Testis (tissue), 2 donors: ENCODE measurements at regions not wholly inside any gene's neighbourhood (a gene's known extent, or its start where the extent isn't known, plus 50 kb on each side); places are given as distances from the start of the nearest gene placed in this dataset.

Experiments used
- DNase-seq: peaks from one replicate; pipeline ENCODE4 v3.0.0-alpha.2; 2019
- H3K27ac ChIP-seq, 2 donors: fragments of 200-600 bp; sonication (generic); one replicate each; pipeline ENCODE4 v1.5.1; 2019
- H3K27me3 ChIP-seq: fragments of 200-600 bp; sonication (generic); one replicate; pipeline ENCODE4 v1.5.1; 2019
- H3K36me3 ChIP-seq: fragments of 200-600 bp; sonication (generic); one replicate; pipeline ENCODE4 v1.5.1; 2017; ENCODE audit warnings: low read depth; ENCODE audit errors: missing control alignments
- H3K4me1 ChIP-seq: fragments of 200-600 bp; sonication (generic); one replicate; pipeline ENCODE4 v1.5.1; 2019
- H3K4me3 ChIP-seq, 2 donors: fragments of 200-600 bp; sonication (generic); one replicate each; pipeline ENCODE4 v1.5.1; 2017 to 2019
- H3K9me3 ChIP-seq: fragments of 200-600 bp; sonication (generic); one replicate; pipeline ENCODE4 v1.5.1; 2017
- POLR2A ChIP-seq: fragments of 450-650 bp; IDR thresholded peaks from one replicate; pipeline ENCODE4 v1.6.1; 2017; ENCODE audit warnings: antibody characterized with exemption, mild to moderate bottlenecking, moderate library complexity
- WGBS, 2 donors: methylation state at CpG; one replicate each; pipeline ENCODE4 v1.1.5; 2018; 5-methylcytosine and 5-hydroxymethylcytosine counted together
- intact Hi-C: fragments of 100-400 bp; cut with DNase I; formaldehyde crosslinking; loops from one replicate; pipeline ENCODE4 v1.15.1; 2023; ENCODE audit warnings: low total_unique reads
- TF ChIP-seq, protein P1 (sequence below), 3 experiments: fragments of 450-650 bp in 2 of 3; fragments of 200-600 bp in 1 of 3; sonication (generic) in 1 of 3; IDR thresholded peaks; one replicate each; pipeline ENCODE4 v1.5.1; 2016 to 2019; ENCODE audit warnings: antibody characterized with exemption in 3 of 3, mild to moderate bottlenecking in 2 of 3, moderate library complexity in 1 of 3

DNA sequence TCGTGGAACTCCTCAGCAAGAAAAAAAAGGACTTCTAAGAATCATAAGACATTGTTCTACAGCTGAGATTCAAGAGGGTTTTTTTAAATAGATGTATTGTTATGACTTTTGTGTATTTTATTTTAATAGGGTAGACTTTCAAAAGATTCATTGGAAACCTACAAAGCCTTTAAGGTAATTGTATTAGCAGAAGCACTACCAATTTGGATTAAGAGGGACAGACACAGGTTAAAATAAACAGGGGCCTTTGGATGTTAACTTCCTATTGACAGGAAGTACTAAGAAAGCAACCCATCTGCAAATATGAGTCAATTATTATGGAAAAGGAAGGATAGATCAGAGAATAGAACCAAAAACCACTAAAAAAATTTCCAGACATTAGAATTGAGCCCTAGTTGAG lies 153.5 kb downstream of the HDGFL1 start:
- Histone ChIP-seq H3K27ac (no peak overlapping the region), H3K36me3 (no peaks in the 10 kb centered on the region), H3K4me3 (no peak overlapping the region), H3K27me3 (no peaks in the 10 kb centered on the region), H3K9me3 (no peaks in the 10 kb centered on the region), H3K4me1 (no peaks in the 10 kb centered on the region)
- 92 to 98% methylated on average over 1 of the region's 1 CpG for WGBS, 2 donors
- TF ChIP-seq, protein P1, sequence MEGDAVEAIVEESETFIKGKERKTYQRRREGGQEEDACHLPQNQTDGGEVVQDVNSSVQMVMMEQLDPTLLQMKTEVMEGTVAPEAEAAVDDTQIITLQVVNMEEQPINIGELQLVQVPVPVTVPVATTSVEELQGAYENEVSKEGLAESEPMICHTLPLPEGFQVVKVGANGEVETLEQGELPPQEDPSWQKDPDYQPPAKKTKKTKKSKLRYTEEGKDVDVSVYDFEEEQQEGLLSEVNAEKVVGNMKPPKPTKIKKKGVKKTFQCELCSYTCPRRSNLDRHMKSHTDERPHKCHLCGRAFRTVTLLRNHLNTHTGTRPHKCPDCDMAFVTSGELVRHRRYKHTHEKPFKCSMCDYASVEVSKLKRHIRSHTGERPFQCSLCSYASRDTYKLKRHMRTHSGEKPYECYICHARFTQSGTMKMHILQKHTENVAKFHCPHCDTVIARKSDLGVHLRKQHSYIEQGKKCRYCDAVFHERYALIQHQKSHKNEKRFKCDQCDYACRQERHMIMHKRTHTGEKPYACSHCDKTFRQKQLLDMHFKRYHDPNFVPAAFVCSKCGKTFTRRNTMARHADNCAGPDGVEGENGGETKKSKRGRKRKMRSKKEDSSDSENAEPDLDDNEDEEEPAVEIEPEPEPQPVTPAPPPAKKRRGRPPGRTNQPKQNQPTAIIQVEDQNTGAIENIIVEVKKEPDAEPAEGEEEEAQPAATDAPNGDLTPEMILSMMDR (IDR thresholded peaks at IDR 0.05), result no peak
- TF ChIP-seq POLR2A, result no peak
- DNase-seq, result no peak
- intact Hi-C loops, result no loop called here

DNA sequence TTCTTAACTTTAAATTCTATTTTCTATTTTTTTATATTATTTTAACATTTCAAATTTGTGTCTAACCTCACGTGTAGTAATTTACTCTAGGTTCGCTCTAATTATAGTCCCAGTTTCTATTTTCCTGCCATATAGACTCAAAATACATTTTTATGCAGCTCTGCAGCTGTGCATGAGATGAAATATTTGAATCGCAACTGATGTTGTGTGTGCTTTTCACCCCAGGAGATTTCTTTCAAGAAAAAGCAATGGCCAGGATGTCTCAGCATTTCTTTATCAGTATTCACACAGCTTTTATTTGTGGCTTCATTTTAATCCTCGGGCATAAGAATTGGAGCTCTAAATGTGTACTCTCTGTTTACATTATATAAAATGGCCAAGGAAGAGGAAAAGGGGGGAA lies 157.6 kb downstream of the HDGFL1 start:
- WGBS, 2 donors, result 65 to 67% methylated on average over 4 of the region's 4 CpGs
- TF ChIP-seq, protein P1 (IDR thresholded peaks at IDR 0.05), result no peak
- no peak for TF ChIP-seq POLR2A
- intact Hi-C loops, result no loop called here
- no peaks in the 10 kb centered on the region for H3K27me3 ChIP-seq
- H3K9me3 ChIP-seq, result no peaks in the 10 kb centered on the region
- H3K27ac ChIP-seq, result no peak overlapping the region
- no peak overlapping the region for H3K4me3 ChIP-seq
- DNase-seq, result no peak
- no peaks in the 10 kb centered on the region for H3K36me3 ChIP-seq
- no peaks in the 10 kb centered on the region for H3K4me1 ChIP-seq

DNA sequence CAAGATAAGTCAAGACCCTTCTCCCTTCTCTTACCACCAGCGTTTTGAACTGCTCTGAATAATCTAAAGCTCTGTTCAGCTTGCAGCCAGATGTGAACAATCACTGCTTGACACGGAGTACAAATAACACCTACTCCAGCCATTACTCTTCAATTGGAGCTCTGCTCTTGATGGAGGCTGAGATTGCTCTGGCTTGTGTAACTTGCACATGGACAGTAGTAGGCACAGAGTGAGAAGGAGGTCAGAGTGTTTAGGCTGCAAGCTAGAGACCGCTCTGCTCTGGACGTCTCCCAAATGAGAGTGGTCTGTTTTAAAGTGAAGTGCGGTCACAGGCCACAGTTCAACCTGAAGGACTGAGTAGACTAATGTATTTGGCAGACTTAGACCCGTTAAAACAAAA lies 158.3 kb downstream of the HDGFL1 start:
- Histone ChIP-seq H3K27ac (no peak overlapping the region), H3K4me1 (no peaks in the 10 kb centered on the region), H3K27me3 (no peaks in the 10 kb centered on the region), H3K36me3 (no peaks in the 10 kb centered on the region), H3K9me3 (no peaks in the 10 kb centered on the region), H3K4me3 (no peak overlapping the region)
- 55 to 57% methylated on average over 6 of the region's 6 CpGs for WGBS, 2 donors
- intact Hi-C loops, result no loop called here
- TF ChIP-seq, protein P1 (IDR thresholded peaks at IDR 0.05), result no peak
- TF ChIP-seq POLR2A, result no peak
- DNase-seq, result no peak

DNA sequence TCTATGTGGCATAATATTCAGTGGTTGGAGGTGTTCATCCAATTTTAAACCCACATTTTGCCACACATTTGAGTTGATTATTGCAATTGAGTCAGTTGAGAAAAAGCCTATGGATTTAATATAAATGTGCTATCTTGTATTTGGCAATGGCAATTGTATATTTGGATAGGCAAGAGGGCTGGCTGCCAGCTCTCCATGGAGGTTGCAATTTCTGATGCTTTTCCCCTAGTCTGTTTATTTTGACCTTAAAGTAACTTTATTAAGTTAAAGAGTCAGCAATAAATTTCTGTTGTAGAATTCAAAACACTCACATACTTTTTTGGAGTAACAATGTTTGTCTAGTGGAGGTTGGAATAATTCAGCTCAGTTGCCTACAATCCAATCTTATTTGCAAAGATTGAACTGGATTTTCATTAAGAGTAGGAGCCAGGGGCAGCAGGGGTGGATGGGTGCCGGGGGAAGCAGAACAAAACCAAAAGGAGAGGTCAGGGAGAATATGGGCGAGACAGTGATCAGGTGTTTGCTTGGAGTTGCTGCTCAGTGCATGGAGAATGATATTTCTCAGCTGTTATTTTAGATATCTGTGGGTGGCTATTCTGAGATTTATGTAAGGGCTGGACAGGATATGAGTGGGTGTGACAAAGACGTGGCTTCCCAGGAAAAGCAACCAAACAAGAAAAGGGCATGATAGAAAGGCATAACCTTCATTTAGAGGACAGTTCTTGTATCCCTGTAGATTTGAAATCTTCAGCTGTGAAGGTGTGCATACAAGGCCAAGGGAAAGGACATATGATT lies 163.0 kb downstream of the HDGFL1 start:
- Histone ChIP-seq H3K27me3 (no peaks in the 10 kb centered on the region), H3K9me3 (no peaks in the 10 kb centered on the region), H3K36me3 (no peaks in the 10 kb centered on the region), H3K4me3 (no peak overlapping the region), H3K4me1 (no peaks in the 10 kb centered on the region), H3K27ac (no peak overlapping the region)
- intact Hi-C loops, result no loop called here
- no peak for DNase-seq
- no peak for TF ChIP-seq POLR2A
- TF ChIP-seq, protein P1 (IDR thresholded peaks at IDR 0.05), result no peak
- 76 to 78% methylated on average over 3 of the region's 3 CpGs for WGBS, 2 donors

DNA sequence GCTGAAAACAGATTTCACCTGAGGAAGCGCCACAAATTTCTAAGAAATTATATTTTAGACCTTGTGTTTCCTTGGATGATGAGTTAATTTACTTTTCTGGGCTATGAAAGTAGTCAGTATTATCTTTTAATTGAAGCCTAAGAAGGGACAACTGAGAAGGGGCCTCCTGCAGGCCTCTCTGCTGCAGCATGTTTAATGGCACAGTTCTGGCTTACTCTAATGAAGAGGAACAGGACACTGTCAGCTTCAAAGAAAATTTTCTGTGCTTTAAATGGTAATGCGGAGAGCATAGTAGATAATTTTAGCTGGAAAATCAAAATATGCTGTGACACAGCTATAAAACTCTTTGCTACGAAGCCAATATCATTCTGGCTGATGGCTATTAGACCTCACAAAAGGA lies 167.4 kb downstream of the HDGFL1 start:
- intact Hi-C loops, result no loop called here
- Histone ChIP-seq H3K27ac (no peak overlapping the region), H3K9me3 (no peaks in the 10 kb centered on the region), H3K36me3 (no peaks in the 10 kb centered on the region), H3K4me3 (no peak overlapping the region), H3K4me1 (no peaks in the 10 kb centered on the region), H3K27me3 (no peaks in the 10 kb centered on the region)
- TF ChIP-seq POLR2A, result no peak
- TF ChIP-seq, protein P1 (IDR thresholded peaks at IDR 0.05), result no peak
- 76 to 97% methylated on average over 3 of the region's 3 CpGs for WGBS, 2 donors
- DNase-seq, result no peak
